ENCODE measurements at regions not wholly inside any gene's neighbourhood (a gene's known extent, or its start where the extent isn't known, plus 50 kb on each side); places are given as distances from the start of the nearest gene placed in this dataset.
A peak's percentile ranks its signal among the peaks of the same experiment; 100 is the strongest.
"Not testable (repeated sequence)": the region's sequence is repeated elsewhere in the genome, so short reads cannot be mapped to it uniquely, and the experiment has no call there.

DNA sequence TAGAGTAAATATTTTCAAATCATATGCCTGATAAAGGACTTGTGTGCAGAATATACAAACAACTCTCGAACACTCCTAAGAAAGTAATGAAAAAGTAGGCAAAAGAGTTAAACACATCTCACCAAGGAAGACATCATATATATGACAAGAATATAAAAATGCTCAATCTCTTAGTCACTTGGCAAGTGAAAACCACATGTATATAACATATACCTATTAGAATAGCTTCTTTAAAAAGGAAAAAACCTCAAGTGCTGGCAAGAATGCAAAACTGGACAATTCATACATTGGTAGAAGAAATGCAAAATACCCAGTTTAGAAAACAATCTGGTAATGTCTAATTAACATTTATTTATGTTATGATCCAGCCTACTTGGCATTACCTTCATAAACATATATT is 146.6 kb upstream of the DGKB start:
- no peak for DNase-seq

DNA sequence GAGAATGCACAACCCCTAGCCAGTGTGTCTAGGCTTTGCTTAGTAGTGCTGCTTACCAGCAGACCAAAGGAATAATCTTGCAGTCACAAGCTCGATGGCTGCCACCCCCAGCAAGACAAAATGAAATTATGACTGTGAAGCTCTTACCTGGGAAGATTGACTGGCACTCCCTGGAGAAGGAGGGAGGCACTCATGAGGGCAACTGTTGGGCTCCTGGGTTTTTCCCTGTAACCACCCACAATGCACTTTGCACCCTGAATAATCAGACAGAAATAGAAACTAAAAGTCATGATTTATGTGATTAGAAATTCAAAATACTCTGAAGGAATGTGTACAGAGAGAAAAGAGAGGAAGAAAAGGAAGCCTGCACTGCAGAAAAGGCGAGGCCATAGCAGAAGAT is 144.3 kb upstream of the DGKB start:
- DNase-seq: no peak

DNA sequence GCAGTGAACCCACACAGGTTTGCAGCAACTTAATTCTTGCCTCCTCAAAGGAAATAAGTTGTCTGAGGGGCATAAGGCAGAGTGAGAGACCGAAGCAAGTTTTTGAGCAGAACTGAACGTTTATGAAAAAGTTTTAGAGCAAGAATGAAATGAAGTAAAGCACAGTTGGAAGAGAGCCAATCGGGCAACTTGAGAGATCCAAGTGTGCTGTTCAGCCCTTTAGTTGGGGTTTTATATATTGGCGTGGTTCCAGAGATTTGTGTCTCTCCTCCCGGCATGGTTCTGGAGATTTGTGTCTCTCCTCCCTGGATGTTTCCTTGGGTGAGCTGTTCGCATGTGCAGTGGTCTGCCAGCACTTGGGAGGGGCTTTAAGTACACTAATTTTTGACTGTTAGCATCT is 141.4 kb upstream of the DGKB start:
- no peak for DNase-seq

DNA sequence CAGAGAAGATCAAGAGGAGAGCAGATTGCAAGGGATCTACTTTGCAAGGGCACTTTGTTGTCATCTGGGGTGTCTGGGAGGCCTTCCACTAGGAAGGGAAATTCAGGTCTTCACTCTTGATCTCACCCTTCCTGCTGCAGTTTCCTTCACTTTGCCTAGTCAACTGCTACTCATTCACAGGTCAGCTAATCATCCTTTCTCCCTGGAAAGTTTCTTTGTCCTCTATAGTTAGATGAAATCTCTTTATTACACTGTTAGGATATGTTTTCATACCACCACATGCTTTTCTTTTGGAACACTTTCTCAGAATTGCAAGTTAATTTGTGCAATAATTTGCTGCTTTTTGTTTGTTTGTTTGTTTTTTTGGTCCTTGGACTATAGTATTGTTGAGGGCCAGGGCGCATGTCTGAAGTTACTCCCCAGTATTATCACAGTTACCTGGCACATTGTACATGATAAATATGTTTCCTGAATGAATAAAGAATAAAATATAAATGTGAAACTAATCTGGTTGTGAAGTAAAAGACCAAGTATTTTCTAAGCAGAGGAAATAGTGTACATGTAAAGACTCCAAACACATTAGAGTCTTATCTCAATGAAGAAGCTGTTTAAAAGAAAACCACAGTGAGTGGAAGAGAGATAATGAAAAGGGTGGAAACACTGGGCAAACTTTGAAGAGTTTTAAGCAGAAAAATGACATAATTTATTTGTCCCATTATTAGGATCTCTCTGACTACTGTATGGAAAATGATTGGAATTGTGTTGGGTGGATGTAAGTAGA is 139.9 kb upstream of the DGKB start:
- no peak for DNase-seq

DNA sequence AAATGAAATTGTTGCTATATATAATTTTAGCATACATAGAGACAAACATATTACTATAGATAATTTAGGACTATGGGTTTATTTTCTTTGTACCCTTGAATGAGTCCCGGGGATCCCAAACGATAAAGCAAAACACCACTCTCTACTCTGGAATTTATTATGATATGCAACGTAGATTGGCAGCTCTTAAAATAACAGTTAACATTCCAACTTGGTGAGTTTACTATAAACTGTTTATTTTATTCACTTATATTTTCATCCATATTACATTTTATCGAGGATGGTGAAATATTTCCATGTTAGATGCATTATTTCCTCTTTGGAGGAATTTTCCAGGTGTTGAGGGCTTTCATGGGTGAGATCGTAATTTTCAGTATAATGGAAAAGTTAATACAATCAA is 138.7 kb upstream of the DGKB start:
- DNase-seq: no peak

DNA sequence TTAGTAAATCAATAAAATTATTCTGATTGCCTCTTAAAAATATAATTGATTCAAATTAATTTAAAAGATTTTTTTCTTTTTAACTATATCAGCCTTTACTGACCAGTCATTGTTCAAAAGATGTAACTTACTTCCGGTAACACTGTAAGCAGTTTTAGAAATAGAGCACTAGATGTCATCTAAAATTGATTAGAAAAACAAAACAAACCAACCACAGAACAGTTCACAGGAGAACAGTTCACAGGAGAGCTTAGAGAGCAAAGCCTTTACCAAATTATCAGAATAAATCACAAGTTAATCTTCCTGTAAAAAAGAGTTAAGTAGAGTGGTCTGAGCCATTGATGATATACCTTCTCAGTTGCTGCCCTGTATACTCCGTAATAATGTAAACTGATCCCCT is 133.3 kb upstream of the DGKB start:
- no peak for DNase-seq

DNA sequence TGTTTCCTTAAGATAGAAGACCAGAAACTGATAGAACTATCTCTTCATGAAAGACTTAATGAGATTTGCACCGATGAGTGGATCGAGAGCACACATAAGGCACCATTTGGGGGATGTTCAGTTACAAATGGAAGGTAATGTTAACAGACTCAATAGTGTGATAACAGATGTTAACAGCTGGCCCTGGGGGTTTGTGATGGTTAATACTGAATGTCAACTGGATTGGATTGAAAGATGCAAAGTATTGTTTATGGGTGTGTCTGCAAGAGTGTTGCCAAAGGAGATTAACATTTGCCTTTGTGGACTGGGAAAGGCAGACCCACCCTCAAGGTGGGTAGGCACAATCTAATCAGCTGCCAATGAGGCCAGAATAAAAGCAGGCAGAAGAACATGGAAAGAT is 130.5 kb upstream of the DGKB start:
- no peak for DNase-seq

DNA sequence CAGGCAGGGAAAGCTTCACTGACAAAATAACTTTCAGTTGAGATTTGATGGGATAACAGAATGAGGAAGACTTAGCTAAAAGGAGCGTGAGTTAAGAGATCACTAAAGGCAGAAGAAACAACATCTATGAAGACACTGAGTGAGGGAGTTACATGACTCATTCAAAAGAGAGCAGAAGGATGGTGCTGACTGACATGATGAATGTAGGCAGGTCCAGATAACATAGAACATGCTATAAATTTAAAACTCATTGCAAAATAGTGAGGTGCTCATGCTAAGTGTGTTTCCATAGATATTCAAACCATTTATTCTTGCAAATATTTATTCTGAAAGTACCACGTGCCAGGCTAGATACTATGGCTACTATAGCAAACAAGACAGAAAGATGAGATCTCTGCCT is 116.4 kb upstream of the DGKB start:
- DNase-seq: no peak

DNA sequence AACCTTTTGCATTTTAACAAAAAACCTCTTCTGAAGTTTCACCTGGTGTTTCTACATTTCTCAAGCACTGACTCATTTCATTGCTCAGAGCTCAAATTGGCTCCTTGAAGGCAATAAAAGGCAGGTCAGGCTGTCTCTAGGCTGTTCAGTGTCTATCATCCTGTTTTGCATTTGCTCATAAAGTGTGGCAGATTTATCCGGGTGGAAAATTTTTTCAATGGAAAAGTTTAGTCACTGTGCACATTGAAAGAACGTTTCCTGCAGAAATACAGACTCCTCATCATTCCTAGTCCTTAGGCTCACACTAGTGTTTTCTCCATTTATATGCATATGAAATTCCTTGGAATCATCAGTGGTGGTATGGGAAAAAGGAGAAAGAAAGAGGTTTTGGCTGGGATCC is 114.2 kb upstream of the DGKB start:
- no peak for DNase-seq

DNA sequence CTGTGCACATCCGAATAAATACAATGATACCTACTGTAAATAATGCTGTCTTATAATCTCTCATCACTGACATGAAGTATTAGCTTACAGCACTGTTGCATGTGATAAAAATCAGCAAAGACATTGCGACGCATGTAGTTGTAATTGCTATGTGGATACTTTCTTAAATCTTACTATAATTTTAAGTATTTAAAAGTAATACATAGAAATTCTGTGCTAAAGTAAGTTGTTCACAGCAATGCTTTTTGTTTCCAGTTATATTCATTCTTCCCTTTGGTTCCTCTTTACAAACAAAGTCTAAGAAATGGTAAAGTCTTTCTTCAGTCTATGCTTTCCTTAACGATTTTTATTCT is 113.7 kb upstream of the DGKB start:
- DNase-seq: no peak

DNA sequence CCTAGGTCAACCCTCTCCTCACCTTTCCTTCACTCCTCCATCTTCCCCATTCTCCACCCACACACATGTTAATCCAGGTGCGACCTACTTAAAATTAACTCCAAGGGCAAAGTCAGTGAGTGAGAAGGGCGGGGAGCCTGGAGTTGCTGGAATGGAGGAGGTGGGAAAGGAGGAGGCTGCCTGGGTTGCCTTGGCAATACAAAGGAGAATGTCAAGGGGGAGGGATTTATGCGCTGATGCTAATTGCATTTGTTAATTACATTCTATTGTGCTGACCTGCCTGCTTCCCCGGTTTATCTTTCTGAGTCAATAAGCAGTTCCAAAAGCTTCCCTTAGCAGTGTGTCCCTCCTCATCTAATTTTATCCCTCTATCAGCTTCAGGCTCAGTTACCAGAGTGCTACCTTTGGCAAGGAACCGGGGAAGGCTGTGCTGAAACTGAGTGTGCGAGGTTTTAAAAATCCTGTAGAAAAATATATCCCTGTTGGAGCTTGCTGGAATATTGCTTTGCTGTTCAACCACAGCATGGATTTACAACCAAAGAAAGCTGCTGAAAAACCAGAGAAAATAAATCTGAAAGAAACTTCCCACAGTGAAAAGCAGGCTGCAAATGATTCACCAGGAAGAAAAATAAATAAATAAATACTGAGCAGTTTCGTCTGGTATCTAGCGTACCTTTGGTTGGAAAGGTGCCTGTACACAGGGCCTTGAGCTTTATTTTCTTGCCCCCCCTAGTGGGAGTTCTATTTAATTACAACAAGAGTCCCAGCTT is 113.2 kb upstream of the DGKB start:
- peak; percentile 95 for DNase-seq

DNA sequence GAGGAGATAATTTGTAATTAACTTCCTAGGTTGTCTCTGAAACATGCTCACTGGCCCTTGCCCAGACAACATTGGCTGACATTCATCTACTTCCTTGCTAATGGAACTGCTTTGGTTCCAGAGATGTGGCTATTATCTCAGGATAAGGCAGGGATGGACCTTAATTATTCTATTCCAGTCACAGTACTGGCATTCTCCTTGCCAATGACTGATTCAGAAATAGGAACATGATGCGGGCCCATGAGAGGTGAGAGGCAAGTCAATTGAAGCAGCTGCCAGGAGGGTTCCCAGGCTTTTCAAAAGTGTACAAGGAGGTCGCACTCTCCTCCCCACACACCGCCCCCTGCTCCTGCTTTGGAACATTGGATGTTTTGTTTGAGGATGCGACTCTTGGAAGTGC is 109.6 kb upstream of the DGKB start:
- DNase-seq: no peak

DNA sequence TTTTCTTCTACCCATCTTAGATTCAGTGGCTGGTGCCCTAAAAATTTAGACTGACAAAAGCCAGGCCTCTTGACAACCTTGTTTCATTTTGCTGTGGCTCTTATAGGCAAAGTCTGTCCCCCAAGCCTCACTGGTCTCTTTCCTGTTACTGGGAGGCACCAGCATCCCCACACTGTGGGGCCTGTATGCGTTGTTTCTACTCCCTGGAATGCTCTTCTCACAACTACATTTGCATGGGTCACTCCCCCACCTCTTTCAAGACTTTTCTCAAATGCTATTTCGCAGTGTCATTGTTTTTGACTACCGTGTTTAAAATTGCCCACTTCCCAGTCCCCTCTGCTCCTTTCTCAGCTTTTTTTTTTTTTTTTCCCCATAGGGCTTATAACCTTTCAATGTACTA is 108.7 kb upstream of the DGKB start:
- DNase-seq: no peak

DNA sequence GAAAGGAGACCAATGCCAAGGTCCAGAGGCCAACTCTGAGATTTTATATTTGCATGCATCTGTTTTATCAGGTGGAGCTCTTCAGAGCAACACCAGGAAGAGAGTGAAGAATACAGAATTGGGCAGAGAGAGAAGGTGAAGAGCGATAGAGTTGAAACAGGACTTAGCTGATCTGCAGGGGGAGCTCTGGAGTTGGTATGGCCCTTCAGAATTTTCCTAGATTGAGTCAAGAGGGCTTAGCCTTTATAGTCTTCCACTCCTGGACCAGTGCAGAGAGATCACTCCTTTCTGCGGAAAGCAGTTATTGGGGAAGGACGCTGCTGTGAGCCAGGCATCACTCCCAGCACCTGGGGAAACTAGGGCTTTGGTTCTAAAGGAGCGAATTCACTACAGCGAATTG is 105.0 kb upstream of the DGKB start:
- DNase-seq: no peak

DNA sequence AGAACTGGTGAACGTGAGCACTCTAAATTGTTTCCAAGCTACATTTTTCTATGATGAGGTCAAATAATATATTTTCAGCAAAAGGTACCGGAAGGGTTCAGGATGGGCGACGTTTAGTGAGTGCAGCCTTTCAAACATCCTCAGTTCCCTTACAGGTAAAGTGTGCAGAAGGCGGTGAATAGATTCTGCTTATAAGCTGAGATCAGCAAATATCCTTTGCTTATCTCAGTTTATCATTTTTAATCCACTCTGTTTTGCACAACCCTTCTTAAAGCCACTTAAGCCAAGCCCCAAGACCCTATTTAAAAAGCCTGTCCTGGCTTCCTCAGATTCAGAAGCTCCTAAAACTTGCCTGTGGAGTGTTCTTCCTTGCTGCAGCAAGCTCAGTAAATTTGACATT is 103.1 kb upstream of the DGKB start:
- no peak for DNase-seq

DNA sequence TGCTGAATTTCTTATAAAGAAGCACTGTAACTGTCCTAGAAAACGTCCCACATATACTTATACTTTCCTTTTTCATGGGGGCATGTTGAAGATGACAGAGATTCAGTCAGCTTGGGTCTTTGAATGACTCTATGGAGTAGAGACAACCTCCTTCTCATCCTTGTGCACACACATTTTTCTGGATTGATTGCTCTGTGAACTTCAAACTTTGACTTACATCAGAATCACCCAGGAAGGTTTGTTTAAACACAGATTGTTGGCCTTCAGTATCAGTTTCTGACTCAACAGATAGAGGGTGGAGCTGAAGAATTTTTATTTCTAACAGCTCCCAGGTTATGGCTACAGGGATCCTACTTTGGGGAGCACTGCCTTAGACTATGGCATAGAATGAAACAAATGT is 97.6 kb upstream of the DGKB start:
- no peak for DNase-seq

DNA sequence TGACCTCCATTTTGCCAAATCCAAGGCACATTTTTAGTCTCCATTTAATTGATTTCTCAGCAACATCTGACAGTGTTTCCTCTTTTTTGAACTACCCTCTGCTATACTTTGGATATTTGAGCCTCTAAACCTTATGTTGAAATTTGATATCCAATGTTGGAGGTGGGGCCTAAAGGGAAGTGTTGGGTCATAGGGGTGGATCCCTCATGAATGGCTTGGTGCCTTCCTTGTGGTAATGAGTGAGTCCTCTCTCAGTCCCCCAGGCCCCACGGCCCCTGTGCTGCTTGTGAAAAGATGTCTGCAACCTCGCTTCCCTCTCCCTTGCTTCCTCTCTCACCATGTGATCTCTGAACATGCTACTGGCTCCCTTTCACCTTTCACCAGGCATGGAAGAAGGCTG is 96.8 kb upstream of the DGKB start:
- no peak for DNase-seq

DNA sequence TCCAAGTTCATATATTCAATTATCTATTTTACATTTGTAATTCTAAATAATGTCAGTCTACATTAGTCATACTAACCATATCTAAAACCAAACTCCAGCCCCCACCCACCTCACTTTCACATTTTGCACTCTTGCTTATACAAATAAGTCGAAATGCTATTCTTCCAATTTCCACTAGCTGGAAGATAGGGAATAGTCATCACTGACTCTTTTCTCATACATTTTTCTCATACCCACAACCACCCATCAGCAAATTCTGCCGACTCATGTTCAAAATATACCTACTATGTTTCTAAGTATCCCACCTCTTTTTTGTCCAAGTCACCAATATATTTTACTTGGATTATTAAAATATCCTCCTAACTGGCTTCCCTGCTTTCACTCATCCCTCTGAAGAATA is 93.2 kb upstream of the DGKB start:
- no peak for DNase-seq

DNA sequence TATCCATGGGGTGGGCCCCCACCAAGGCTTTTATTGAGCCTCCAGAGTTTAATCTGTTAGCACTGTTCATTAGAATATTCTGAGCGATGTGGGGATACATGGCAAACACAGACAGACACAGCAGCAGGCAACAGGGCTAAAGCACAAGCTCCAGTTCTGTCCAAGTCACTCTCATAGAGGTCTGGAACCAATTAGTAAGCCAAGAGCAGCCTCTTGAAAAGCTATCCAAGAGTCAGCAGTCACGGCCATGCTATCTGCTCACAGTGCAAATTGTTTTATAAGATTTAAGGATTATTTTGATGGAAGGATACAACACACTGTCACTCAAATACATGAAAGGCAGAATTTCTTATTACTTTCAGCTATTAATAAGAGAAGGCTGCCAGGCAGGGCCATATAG is 86.4 kb upstream of the DGKB start:
- no peak for DNase-seq

DNA sequence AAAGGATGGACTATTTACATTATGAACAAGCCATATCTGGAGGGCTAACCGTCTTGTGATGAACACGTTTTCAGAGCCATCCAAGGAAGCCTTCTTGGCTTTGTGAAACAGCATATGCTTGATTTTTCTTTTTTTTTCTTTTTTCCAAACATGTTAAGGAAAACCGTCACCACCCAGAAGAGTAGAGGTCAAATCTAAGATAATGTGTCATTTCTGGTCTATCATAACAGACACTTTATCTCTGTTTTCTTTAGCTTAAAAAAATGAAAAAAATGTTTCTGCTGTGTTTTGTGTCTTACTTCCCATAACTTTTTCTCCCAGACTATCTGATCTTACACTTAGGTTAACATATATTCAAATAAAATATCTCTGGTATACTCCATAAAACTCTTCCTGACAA is 76.1 kb upstream of the DGKB start:
- no peak for DNase-seq

DNA sequence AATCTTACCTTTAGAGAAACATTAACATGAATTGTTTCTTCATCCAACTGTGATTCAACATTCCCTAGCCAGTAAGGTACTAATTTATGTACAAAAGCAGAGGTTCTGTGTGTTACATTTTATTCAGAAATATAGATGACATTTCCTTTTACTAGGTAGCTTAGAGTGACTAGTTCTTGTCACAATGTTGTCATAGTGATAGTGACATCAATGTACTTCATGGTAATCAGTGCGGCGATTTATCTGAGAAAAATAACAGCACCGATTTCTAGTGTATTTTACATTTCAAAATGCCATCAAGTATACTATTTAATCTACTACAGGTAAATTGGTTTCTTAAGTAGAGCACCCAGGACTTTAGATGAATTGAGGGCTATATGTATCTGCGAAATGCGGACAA is 72.1 kb upstream of the DGKB start:
- no peak for DNase-seq

DNA sequence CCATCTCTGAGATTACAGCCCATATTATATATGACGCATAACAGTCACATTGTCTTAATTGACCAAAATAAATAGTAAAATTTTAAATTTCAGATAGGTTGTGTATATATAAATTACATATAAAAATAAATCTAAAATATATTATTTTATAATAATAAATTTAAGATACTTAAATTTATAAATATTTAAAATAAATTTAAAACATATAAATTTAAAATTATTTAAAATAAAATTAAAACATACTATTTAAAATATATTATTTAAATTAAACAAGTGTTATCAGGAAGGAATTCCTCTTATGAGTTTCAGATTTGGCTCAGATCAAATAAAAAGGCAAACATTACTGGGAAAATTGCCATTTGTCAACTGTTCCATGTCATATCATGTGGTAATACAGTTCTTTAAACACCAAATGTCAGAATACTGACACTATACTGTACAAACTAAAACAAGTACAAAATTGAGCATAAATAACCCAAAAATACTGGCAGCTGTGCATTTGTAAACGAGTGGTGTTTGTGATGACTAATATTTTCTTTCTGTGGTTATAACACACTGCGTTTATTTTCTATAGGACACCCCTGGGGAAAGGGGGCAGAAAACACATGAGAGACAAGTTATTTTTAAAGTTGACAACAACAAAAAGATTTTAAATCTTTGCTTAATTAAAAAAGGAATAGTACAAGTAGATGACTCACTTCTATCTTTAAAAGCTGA is 71.3 kb upstream of the DGKB start:
- no peak for DNase-seq

DNA sequence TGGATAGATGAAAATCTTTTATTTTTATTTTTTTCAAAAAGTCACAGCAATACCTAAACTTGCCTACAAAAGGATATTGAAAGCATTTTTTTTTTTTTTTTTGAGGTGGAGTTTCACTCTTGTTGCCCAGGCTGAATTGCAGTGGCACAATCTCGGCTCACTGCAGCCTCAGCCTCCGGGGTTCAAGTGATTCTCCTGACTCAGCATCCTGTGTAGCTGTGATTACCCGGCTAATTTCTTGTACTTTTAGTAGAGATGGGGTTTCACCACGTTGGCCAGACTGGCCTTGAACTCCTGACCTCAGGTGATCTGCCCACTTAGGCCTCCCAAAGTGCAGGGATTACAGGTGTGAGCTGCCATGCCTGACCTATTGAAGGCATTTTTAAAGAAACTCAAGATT is 69.1 kb upstream of the DGKB start:
- not testable (repeated sequence) for DNase-seq

DNA sequence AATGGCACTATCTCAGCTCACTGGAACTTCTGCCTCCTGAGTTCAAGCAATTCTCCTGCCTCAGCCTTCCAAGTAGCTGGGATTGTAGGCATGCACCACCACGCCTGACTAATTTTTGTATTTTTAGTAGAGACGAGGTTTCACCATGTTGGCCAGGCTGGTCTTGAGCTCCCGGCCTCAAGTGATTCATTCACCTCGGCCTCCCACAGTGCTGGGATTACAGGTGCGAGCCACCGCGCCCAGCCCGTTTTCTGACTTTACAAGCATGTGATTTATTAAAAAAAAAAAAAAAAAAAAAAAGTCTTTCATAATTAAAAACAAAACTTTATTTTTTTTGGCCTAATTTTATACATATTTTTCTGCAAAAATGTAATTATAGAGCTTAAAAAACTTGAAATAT is 64.8 kb upstream of the DGKB start:
- not testable (repeated sequence) for DNase-seq
